Ureter (tissue), 1 donor: ENCODE measurements at regions not wholly inside any gene's neighbourhood (a gene's known extent, or its start where the extent isn't known, plus 50 kb on each side); places are given as distances from the start of the nearest gene placed in this dataset.
"Not testable (repeated sequence)": the region's sequence is repeated elsewhere in the genome, so short reads cannot be mapped to it uniquely, and the experiment has no call there.

Experiments used
- DNase-seq: peaks from one replicate; pipeline ENCODE4 v3.0.0-alpha.2; 2020; ENCODE audit warnings: low spot score
- donor health status: DM: yes; HTN: yes; CAD: no.

GRCh38 chr5:68067976-68068603 lies 147.5 kb upstream of the PIK3R1 start:
- no peak for DNase-seq

GRCh38 chr5:68067291-68067690 lies 148.3 kb upstream of the PIK3R1 start:
- no peak for DNase-seq

GRCh38 chr5:68066277-68066955 lies 149.1 kb upstream of the PIK3R1 start:
- no peak for DNase-seq

- not testable (repeated sequence) for DNase-seq
These were observed 150.2 kb upstream of the PIK3R1 start for GRCh38 chr5:68065321-68065720.

GRCh38 chr5:68060382-68060781 lies 155.2 kb upstream of the PIK3R1 start:
- no peak for DNase-seq

- no peak for DNase-seq
These were observed 158.4 kb upstream of the PIK3R1 start for GRCh38 chr5:68057191-68057590.

GRCh38 chr5:68055686-68056085 lies 159.9 kb upstream of the PIK3R1 start:
- no peak for DNase-seq

GRCh38 chr5:68054638-68055037 lies 160.9 kb upstream of the PIK3R1 start:
- no peak for DNase-seq

GRCh38 chr5:68053202-68053601 lies 162.4 kb upstream of the PIK3R1 start:
- DNase-seq, result no peak

GRCh38 chr5:68049053-68049713 lies 166.4 kb upstream of the PIK3R1 start:
- DNase-seq, result no peak

- no peak for DNase-seq
These were observed 167.0 kb upstream of the PIK3R1 start for GRCh38 chr5:68048516-68048915.

GRCh38 chr5:68048054-68048453 lies 167.5 kb upstream of the PIK3R1 start:
- DNase-seq, result not testable (repeated sequence)

GRCh38 chr5:68047035-68047434 lies 168.5 kb upstream of the PIK3R1 start:
- no peak for DNase-seq

GRCh38 chr5:68046445-68046844 lies 169.1 kb upstream of the PIK3R1 start:
- DNase-seq, result no peak

GRCh38 chr5:68041293-68041692 lies 174.3 kb upstream of the PIK3R1 start:
- DNase-seq, result no peak

- no peak for DNase-seq
These were observed 178.0 kb upstream of the PIK3R1 start for GRCh38 chr5:68037546-68037945.

GRCh38 chr5:68033961-68034571 lies 181.5 kb upstream of the PIK3R1 start:
- DNase-seq, result peak; percentile 66

- DNase-seq, result no peak
These were observed 182.5 kb upstream of the PIK3R1 start for GRCh38 chr5:68033029-68033428.

GRCh38 chr5:68032216-68032762 lies 183.3 kb upstream of the PIK3R1 start:
- DNase-seq, result no peak

GRCh38 chr5:68028131-68028727 lies 187.3 kb upstream of the PIK3R1 start:
- DNase-seq, result no peak

- no peak for DNase-seq
These were observed 188.0 kb upstream of the PIK3R1 start for GRCh38 chr5:68027519-68027918.
